ENCODE measurements at regions not wholly inside any gene's neighbourhood (a gene's known extent, or its start where the extent isn't known, plus 50 kb on each side); places are given as distances from the start of the nearest gene placed in this dataset.

DNA sequence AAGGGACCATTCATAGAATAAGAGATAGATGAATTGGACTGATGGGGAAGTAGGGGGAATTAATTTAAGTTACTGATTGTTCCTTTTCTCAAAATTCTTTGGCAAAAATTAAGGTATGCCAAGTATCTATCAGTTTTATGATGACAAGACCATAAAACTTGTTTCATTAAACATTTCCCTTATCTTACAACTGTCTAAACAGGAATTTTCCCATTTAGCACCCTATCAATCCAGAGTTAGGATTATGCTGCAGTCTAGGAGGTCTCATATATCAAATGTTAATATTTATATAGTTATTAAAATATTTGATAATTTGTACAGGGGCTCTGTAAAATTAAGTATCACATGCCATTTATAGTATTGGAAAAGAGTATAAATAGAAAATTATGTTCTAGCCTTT is 51.5 kb upstream of the ARID1B start:
- DNase-seq (ENCODE audit: low read depth in 1 of 2, low spot score in 1 of 2): no peak

DNA sequence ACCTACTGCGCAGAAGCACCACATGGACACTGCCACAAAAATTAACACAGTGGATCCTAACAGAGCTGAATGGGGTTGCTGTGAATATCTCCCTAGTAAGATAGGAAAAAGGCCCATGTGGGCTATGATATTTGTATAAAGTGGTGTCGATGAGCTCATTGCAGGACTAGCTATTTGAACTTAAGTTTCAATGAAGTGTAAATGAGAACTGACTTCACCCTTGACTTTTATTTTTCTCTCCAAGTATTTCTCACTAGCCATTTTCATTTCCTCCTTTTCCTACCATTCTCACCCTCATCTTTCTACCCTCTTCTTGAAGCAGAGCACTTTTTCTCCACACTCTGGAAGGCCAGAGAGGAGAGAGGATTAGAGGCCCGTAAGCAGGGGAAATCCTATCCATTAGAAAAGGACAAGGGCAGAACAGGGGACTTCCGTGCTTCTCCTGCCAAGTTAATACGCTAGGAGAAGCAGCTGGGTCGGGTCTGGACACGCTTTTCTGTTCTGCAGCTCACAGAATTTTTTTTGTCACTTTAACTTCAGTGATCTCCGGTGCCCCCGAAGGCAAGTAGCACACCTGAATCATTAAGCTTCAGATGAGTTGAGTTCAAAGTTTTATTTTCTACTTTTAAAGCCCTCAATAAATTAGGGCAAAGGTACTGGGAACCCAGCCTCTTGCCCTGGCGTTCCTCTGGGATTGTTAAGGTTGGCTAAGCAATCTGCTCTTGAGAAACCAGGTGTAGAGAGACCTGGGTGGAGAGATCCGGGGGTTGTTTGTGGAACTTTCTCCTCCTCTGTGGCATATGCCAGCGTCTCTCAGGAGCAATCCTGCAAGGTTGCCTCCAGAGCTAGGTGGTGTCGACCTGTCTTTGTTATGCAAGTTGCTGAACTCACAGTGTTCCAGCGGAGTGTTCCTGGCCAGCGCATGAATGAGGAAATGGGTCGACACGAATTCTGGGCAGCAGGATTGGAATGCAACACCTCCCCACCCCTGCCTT is 56.2 kb upstream of the ARID1B start:
- DNase-seq (ENCODE audit: low read depth in 1 of 2, low spot score in 1 of 2): no peak

DNA sequence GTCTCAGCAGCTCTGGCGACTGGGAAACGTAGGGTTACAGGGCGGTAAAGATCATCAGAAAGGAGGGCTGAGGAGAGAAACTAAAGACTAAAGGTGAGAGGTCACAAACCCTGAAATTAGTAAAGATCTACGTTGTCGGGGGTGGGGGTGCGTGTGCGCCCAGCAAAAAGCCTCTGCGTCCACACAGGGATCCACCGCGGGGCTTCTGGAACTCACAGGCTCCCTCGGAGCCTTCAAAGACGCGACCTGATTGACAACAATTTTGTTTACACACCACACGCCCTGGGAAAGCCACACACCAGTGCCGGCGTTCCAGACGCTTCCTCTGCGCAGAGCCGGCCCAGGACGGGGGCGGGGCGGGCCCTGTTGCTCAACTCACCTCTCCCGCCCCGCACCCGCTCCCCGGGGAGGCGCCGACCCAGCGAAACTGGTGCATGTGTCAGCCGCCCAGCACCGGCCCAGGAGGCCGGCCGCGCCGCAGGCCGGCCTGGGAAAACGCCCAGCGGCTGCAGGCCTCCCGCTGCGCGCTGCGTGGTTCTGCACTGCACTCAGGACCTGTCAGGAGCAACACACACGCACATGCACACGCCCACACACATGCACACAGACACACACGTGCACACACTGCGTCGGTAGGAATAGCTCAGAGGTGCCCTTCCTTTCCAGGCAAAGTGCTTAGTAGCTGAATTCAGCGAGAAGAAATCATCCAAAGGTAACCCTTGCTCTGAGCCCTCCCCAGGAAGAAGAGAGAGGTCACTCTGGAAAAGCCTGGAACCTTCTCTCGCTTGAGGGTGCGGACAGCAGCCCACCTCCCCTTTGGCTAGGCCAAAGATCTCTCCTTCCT is 57.2 kb upstream of the ARID1B start:
- DNase-seq (ENCODE audit: low read depth in 1 of 2, low spot score in 1 of 2): peak; percentile 48 to 57

DNA sequence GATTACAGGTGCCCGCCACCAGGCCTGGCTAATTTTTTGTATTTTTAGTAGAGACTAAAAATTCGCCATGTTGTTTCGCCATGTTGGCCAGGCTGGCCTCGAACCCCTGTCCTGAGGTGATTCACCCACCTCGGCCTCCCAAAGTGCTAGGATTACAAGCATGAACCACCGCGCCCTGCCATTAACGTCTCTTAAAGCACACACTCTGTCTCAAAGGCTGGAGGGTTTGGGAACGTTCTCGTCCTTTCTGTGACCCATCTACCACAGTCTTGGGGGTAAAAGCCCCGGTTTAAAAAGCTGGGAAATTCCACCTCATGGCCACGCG is 57.8 kb upstream of the ARID1B start:
- DNase-seq (ENCODE audit: low read depth in 1 of 2, low spot score in 1 of 2): no peak

DNA sequence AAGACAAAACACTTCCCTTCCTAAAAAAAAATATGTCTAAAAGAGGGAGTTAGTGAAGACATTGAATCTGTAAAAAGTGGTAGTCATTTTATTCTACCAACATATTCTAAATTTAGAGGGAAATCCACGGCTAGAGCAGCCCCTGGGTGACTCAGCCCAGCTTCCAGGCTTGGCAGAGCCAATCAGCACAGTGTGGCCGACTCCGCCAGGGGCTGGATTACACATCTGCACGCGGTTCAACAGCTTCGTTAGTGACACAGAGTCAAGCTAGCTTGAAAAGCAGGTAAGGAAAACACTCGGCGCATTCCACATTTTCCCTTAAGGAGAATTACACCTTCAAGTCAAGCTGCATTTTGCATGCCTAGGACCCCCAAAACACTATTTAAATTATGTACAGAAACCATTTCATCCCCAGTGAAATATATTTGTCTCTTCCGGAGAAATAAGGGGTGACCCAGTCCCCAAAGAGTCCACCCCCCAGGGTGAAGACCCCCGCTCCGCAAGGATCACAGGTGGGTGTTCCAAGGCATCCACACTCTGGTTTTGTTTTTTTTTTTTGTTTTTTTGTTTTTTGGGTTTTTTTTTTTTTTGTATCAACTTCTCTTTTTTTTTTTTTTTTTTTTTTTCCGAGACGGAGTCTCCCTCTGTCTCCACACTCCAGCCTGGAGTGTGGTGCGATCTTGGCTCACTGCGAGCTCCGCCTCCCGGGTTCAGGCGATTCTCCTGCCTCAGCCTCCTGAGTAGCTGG is 58.4 kb upstream of the ARID1B start:
- no peak for DNase-seq (ENCODE audit: low read depth in 1 of 2, low spot score in 1 of 2)

DNA sequence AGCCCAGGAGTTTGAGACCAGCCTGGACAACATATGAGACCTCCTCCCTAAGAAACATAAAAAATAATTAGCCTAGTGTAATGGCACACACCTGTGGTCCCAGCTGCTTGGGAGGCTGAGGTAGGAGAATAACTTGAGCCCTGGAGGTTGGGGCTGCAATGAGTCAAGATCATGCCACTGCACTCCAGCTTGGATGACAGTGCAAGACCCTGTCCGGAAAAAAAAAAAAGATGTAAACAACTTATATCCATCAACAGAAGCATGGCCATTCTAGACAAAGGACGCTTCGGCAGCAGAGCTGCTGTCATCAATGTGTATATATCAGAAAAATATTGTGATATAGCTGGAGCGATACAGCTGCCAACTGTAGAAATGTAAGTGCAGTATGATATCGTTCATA is 59.6 kb upstream of the ARID1B start:
- no peak for DNase-seq (ENCODE audit: low read depth in 1 of 2, low spot score in 1 of 2)

DNA sequence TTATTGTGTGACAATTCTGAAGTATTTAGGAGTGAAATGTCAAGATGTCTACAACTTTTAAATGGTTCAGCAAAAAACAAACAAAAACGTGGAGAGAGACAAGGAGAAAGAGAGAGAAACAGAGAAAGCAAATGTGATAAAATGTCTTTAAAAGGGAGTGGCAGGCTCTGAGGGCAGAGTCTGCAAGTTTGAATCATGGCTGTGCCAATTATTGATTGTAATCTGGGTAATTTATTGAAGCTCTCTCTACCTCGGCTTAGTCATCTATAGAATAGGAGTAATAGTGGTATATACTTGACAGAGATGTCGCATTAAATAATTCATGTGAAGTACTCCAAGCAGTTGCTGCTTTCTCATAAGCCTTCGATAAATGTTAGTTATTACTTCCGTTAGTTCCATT is 61.3 kb upstream of the ARID1B start:
- no peak for DNase-seq (ENCODE audit: low read depth in 1 of 2, low spot score in 1 of 2)

DNA sequence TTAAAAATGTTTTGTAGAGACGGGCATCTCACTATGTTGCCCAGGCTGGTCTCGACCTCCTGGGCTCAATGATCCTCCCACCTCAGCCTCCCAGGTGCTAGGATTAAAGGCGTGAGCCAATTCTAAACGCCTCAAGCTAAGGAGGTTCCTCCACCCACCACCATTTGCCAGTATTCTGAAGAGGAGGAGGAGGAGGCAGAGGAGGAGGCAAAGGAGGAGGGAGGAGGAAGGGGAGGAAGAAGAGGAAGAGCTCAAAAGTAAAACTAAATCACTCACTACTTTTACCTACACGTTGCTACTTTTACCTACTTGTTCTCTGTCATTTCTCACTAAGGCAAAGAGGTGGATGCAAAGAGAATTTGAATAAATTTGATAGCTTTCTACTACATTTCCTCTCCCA is 63.6 kb upstream of the ARID1B start:
- no peak for DNase-seq (ENCODE audit: low read depth in 1 of 2, low spot score in 1 of 2)

DNA sequence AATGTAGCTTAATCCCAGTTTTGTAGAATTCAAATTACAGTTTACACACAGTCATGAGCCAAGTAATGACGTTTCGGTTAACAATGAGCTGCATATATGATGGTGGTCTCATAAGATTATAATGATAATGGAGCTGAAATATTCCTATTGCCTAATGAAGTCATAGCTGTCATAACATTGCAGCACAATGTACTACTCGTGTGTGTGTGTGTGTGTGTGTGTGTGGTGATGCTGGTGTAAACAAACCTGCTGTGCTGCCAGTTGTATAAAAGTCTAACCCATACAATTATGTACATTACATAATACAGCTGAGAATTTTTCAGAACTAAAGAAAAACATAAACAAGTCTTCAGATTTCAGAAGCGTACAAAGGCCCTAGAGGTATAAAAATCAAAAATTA is 66.7 kb upstream of the ARID1B start:
- DNase-seq (ENCODE audit: low read depth in 1 of 2, low spot score in 1 of 2): no peak

DNA sequence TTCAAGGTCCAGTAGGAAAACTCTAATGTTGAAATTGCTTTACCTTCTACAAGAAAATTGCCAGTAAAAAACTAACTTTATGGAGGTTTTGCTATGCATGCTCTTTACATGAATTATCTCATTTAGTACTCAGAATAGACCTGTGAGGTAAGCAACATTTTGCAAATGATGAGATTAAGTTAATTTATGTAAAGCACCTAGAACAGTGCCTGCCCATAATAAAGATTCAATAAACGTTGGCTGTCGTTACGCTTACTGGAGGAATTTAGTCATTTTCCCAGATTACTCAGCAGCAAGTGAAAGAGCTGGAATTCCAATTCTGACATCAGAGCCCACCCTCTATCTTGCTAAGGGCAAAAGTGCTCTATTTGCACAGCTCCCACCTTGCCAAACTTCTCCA is 69.4 kb upstream of the ARID1B start:
- DNase-seq (ENCODE audit: low read depth in 1 of 2, low spot score in 1 of 2): no peak

DNA sequence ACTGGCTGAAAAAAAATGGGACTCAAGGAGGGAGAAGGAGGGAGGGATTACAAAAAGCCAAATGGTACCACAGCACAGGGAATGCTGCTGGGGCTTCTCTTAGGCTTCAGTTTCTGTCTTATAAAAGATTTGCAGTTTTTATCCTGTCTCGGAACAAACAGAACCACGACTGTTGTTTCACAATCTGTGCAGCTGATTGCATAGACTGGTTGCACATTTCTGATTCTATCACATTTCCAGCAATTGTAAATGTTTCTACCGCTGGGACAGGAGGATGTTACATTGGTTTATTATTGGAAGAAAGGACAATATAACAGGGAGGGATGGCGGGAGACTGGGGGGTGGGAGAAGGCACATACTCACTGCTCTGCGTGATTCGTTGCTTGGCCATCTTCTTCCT is 73.5 kb upstream of the ARID1B start:
- no peak for DNase-seq (ENCODE audit: low read depth in 1 of 2, low spot score in 1 of 2)

DNA sequence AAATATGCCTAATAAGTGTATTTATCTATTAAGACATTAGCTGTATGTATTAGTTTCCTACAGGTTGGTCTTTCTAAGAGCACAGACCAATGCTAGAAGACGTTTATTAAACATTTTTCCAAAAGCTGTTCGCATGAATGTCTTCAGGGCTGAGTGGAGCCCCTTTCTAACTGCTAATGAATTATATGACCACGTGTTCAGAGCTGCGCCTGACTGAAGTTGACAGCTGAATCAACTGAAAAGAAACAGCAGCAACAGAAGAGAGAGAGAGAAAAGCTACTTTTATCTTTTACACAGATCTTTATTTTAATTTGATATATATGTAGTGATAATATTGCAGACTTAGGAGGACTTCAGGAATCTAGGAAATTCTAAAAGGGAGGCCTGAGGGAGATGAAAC is 75.2 kb upstream of the ARID1B start:
- no peak for DNase-seq (ENCODE audit: low read depth in 1 of 2, low spot score in 1 of 2)

DNA sequence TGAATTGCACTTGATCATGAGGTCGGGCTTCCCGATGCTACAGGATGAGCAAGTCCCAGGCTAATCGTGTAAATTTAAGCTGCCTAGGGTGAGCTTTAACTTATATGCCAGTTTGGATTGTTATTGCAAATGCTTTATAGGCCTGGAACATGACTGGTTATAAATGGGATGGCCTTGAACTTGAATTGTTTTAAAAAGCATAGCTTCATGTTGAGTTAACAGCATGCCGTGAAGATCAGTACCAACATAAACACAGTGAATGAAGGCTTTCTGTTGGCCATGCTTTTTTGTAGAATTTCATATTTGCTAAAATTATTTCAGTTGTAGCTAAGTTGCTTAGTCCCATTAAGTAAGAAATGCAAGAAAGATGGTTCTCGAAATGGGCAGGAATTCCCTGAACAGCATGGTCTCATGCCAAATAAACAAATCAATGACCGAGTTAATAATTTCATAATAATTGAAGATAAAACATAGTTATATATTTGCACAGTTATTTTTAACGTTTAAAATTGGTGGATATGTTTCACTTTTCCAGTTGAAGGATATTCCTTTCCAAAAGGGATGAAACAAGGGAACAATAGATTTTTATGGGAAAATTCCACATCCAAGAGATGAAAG is 76.6 kb upstream of the ARID1B start:
- DNase-seq (ENCODE audit: low read depth in 1 of 2, low spot score in 1 of 2): no peak

DNA sequence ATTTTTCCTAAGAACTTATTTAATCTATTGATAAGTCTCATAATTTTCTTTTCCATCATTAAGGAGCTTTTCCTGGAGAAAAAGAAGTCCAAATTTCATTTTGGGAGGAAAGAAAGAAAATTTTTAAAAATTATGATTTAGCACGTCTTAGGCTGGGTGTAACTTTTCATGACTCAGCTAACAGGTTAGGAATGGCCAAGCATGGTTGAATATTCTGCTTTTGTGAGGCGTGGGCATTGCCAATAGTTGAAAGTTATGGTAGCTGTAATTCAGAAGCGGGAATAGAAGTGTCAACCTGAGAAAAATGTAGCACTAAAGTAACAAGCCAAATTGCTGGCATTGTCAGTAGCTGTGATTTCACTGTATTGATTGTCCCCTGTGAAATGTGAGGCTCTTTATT is 77.2 kb upstream of the ARID1B start:
- DNase-seq (ENCODE audit: low read depth in 1 of 2, low spot score in 1 of 2): no peak

DNA sequence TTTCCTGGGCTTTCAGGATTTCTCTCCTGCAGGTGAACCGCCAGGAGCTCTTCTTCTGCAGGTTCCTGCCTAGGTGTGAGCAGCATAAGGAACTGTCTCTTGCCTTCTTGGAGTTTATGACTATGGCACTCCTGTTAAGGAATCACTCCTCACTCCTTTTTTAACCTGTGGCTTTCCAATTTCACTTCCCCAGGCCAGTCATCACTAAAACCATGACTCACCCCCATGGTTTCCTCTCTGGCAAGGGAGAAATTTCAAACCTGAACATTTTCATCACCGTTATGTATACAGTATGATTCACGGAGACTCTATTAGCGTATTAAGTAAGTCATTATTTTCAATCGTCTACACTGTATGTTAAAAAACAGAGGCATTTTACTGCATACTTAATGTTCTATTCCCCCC is 78.2 kb upstream of the ARID1B start:
- no peak for DNase-seq (ENCODE audit: low read depth in 1 of 2, low spot score in 1 of 2)

DNA sequence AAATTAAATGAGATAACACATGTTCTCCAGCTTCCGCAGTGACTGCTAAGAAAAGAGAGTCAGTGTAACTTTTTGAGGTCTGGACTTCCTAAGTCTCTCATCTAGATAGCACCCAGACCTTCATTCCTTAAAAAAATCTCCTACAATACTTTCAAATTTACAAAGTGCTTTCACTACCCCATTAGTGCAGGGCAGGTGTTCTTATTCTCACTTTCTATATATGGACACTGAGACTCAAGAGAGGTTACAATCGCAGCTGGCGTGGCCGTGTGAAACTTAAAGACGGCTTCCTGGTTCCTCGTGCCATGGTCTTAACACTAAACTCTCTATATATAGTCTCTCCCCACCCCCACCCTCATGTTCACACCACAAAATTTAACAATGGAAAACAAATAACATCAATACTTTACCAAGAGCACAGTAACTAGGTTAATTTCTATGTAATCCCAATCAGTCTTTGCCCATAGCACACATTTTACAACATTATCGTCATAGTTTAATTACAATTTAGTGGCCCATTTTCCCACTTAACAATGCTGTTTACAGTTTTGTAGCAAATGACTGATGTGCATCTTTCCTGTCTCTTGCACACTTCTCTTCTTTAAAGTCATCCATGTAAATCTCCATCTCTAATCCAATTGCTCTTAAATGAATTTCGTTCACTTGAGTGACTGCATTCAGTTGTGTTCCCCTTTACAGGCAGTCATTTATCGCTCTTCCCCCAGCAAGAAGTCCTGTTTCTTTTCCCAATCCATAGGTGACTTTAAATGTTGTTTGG is 78.8 kb upstream of the ARID1B start:
- no peak for DNase-seq (ENCODE audit: low read depth in 1 of 2, low spot score in 1 of 2)

DNA sequence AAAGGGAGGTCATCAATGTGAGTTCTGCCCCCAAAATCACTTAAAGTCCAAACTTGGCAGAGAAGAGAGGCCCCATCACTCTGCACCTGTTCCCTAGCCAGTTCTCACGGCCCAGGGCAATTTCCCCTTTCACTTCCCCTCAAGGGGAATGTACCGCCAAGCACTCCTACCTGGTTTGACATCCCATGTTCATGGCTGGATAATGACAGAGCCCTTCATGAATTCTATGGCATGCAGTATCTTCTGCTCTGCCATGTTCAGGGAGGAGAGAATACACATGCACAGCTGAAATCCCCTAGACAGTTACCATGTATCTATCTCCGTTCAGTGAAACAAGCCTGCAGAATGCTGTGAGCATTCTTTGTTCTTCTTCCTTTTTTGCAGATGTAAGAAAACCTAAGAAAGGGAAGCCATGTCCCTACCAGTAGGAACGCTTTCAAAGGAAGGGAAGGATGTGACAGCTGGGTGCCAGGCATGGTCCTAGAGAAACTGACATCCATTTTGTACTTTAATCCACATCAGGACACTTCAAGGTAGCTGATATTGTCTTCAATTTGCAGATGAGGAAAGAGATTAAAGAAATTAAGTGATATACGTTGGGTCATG is 79.8 kb upstream of the ARID1B start:
- no peak for DNase-seq (ENCODE audit: low read depth in 1 of 2, low spot score in 1 of 2)

DNA sequence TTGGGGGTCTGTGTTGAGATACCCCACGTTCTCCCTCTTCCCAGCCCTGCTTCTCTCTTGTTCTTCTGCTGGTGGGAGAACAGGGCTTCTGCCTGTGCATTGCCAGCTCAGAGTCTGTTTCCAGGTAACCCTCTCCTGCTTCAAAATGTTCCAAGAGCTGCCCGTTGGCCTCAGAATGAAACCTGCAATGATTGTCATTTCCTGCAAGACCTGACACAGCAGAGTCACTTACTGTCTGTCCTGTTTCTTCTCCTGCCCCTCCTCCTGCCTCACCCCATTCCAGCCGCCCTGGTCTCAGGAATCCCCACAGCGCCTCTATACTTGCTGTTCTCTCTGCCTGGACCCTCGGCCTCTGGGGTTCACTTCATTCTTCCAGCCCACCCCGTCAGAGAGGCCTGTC is 81.4 kb upstream of the ARID1B start:
- no peak for DNase-seq (ENCODE audit: low read depth in 1 of 2, low spot score in 1 of 2)

DNA sequence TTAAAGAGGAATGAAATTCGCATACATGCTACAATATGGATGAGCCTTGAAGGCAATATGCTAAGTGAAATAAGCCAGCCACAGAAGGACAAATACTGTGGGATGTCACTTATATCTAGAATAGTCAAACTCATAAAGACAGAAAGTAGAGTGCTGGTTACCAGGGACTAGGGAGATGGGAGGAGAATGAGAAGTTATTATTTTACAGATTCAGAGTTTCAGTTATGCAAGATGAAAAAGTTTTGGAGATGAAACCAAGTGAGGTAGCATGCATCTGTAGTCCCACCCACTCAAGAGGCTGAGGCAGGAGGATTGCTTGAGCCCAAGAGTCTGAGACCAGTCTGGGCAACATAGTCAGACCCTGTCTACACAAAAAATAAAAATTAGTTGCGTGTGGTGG is 82.5 kb upstream of the ARID1B start:
- no peak for DNase-seq (ENCODE audit: low read depth in 1 of 2, low spot score in 1 of 2)

DNA sequence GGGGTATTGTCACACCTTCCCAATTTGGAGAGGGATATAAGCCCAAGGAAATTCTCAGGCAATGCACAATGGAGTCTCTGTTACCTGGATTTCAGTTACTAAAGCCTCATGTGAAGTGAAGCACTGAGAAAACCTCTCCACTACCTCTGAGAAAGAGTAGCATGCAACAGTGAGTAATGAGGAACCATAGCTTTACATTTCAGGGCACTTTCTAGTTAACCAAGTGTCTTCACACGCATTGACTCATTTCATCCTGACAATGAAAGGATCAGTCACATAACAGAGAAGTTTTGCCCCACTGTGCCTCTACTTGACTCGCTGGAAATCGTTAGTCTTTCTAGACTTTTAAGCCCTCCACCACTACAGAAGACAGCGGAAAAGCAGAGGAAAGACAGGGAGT is 86.2 kb upstream of the ARID1B start:
- DNase-seq (ENCODE audit: low read depth in 1 of 2, low spot score in 1 of 2): no peak
